SK-N-DZ (cell line): ENCODE measurements at regions not wholly inside any gene's neighbourhood (a gene's known extent, or its start where the extent isn't known, plus 50 kb on each side); places are given as distances from the start of the nearest gene placed in this dataset.
A peak's percentile ranks its signal among the peaks of the same experiment; 100 is the strongest.

ENCODE experiments used
- DNase-seq: peaks from one replicate; pipeline ENCODE4 v3.0.0-alpha.2; 2015; ENCODE audit warnings: low spot score

- DNase-seq: no peak
Measured at GRCh38 chr5:68534131-68534940, 318.8 kb downstream of the PIK3R1 start.

GRCh38 chr5:68534956-68535520 is 319.5 kb downstream of the PIK3R1 start:
- DNase-seq: no peak

GRCh38 chr5:68538814-68539420 is 323.4 kb downstream of the PIK3R1 start:
- no peak for DNase-seq

GRCh38 chr5:68540798-68541590 is 325.4 kb downstream of the PIK3R1 start:
- no peak for DNase-seq

GRCh38 chr5:68542207-68542606 is 326.7 kb downstream of the PIK3R1 start:
- DNase-seq: no peak

GRCh38 chr5:68543212-68543611 is 327.7 kb downstream of the PIK3R1 start:
- DNase-seq: no peak

- no peak for DNase-seq
Measured at GRCh38 chr5:68544091-68544647, 328.6 kb downstream of the PIK3R1 start.

- no peak for DNase-seq
Measured at GRCh38 chr5:68544648-68545552, 329.3 kb downstream of the PIK3R1 start.

- no peak for DNase-seq
Measured at GRCh38 chr5:68545636-68546295, 330.2 kb downstream of the PIK3R1 start.

GRCh38 chr5:68547056-68547455 is 331.5 kb downstream of the PIK3R1 start:
- peak; percentile 69 for DNase-seq

GRCh38 chr5:68547622-68548021 is 332.1 kb downstream of the PIK3R1 start:
- no peak for DNase-seq

GRCh38 chr5:68548959-68549676 is 333.6 kb downstream of the PIK3R1 start:
- peak; percentile 64 for DNase-seq

GRCh38 chr5:68550015-68550414 is 334.5 kb downstream of the PIK3R1 start:
- no peak for DNase-seq

GRCh38 chr5:68551436-68551835 is 335.9 kb downstream of the PIK3R1 start:
- DNase-seq: no peak

GRCh38 chr5:68554571-68555279 is 339.2 kb downstream of the PIK3R1 start:
- DNase-seq: peak; percentile 98

GRCh38 chr5:68555907-68556681 is 340.5 kb downstream of the PIK3R1 start:
- no peak for DNase-seq

GRCh38 chr5:68557162-68557936 is 341.8 kb downstream of the PIK3R1 start:
- DNase-seq: no peak
